H1 (cell line): ENCODE measurements at regions not wholly inside any gene's neighbourhood (a gene's known extent, or its start where the extent isn't known, plus 50 kb on each side); places are given as distances from the start of the nearest gene placed in this dataset.

Experiments used
- CTCF ChIA-PET: fragments of 300-600 bp; sonication (Branson Sonifier 250); formaldehyde crosslinking; loops from one replicate; lab custom pipeline; 2021; ENCODE audit not compliant: partially characterized antibody; lab: Charles Lee
- POLR2A ChIA-PET: fragments of 300-600 bp; sonication (Branson Sonifier 250); formaldehyde crosslinking; loops from one replicate; lab custom pipeline; 2021; ENCODE audit warnings: inconsistent platforms; ENCODE audit not compliant: partially characterized antibody; lab: Charles Lee
- DNase-seq, 2 experiments: peaks; one replicate each; pipeline versions ENCODE4 v3.0.0 to v3.0.0-alpha.2; 2010 to 2022; ENCODE audit warnings: low spot score in 2 of 2, low read depth in 1 of 2, mixed read lengths in 1 of 2
- FAIRE-seq: peaks from 2 replicates; lab custom pipeline; 2011; peaks lifted over from hg19 to GRCh38; lab: Jason Lieb, UNC
- H2AFZ ChIP-seq: 2 replicates; pipeline ENCODE4 v1.8.1; 2012; ENCODE audit warnings: low read length, inconsistent platforms
- H2AK5ac ChIP-seq: 2 replicates; pipeline ENCODE4 v1.6.1; 2013; ENCODE audit warnings: low read depth, low read length
- H2BK120ac ChIP-seq: replicated peaks from 2 replicates; pipeline ENCODE3; 2013; ENCODE audit warnings: low read depth, low read length, inconsistent platforms
- H2BK12ac ChIP-seq: 2 replicates; pipeline ENCODE4 v1.6.1; 2013; ENCODE audit warnings: low read depth, low read length
- H2BK15ac ChIP-seq: 2 replicates; pipeline ENCODE4 v1.6.1; 2013; ENCODE audit warnings: low read length
- H2BK20ac ChIP-seq: 2 replicates; pipeline ENCODE4 v1.6.1; 2013; ENCODE audit warnings: low read length
- H2BK5ac ChIP-seq: 2 replicates; pipeline ENCODE4 v1.6.1; 2013; ENCODE audit warnings: low read depth, low read length
- H3K14ac ChIP-seq: 2 replicates; pipeline ENCODE4 v1.6.1; 2013; ENCODE audit warnings: inconsistent platforms; ENCODE audit not compliant: insufficient read length
- H3K18ac ChIP-seq: 2 replicates; pipeline ENCODE4 v1.6.1; 2013; ENCODE audit warnings: low read length; ENCODE audit errors: extremely low read depth
- H3K23ac ChIP-seq: 2 replicates; pipeline ENCODE4 v1.6.1; 2013; ENCODE audit warnings: inconsistent platforms; ENCODE audit not compliant: insufficient read length
- H3K23me2 ChIP-seq: 2 replicates; pipeline ENCODE4 v1.6.1; 2013; ENCODE audit warnings: low read depth, low read length
- H3K27ac ChIP-seq: 2 replicates; pipeline ENCODE4 v1.6.1; 2011; ENCODE audit warnings: low read depth, low read length, inconsistent platforms
- H3K27me3 ChIP-seq, 4 experiments: replicated peaks in 1 of 4; 1 replicate in 1 of 4; 2 replicates in 3 of 4; pipeline versions ENCODE4 v1.6.1 to v1.8.1; 2011 to 2013; ENCODE audit warnings: low read length in 3 of 4, mild to moderate bottlenecking in 3 of 4, inconsistent platforms in 2 of 4, mixed read lengths in 2 of 4, moderate library complexity in 1 of 4; ENCODE audit not compliant: control insufficient read depth in 3 of 4, insufficient read depth in 3 of 4; ENCODE audit errors: extremely low read depth in 1 of 4
- H3K36me3 ChIP-seq, 4 experiments: 2 replicates each; pipeline versions ENCODE4 v1.6.1 to v1.8.1; 2011 to 2013; ENCODE audit warnings: mild to moderate bottlenecking in 4 of 4, low read length in 3 of 4, moderate library complexity in 2 of 4, control low read depth in 1 of 4, inconsistent platforms in 1 of 4; ENCODE audit not compliant: insufficient read depth in 4 of 4, control insufficient read depth in 2 of 4
- H3K4ac ChIP-seq: replicated peaks from 2 replicates; pipeline ENCODE3; 2013; ENCODE audit warnings: low read length, low read depth, mixed read lengths, inconsistent platforms; ENCODE audit not compliant: insufficient read length
- H3K4me1 ChIP-seq, 4 experiments: replicated peaks in 1 of 4; 1 replicate in 1 of 4; 2 replicates in 3 of 4; pipeline versions ENCODE4 v1.6.1 to v1.8.1; 2011 to 2013; ENCODE audit warnings: low read length in 3 of 4, inconsistent platforms in 2 of 4, mixed read lengths in 1 of 4; ENCODE audit not compliant: insufficient read depth in 4 of 4, control insufficient read depth in 3 of 4
- H3K4me2 ChIP-seq, 2 experiments: 2 replicates each; pipeline versions ENCODE4 v1.6.1 to v1.8.1; 2011 to 2013; ENCODE audit warnings: low read depth in 2 of 2, low read length in 2 of 2, control low read depth in 1 of 2, inconsistent platforms in 1 of 2, mild to moderate bottlenecking in 1 of 2; ENCODE audit not compliant: insufficient read depth in 1 of 2
- H3K4me3 ChIP-seq, 4 experiments: fragments of 200-600, 300-600 bp in 1 of 4; sonication (generic), shearing (Covaris generic), sonication (Bioruptor Twin) in 1 of 4; 2 replicates each; pipeline versions ENCODE4 v1.5.1 to v1.8.1; 2011 to 2016; ENCODE audit warnings: low read length in 4 of 4, low read depth in 3 of 4, control low read depth in 2 of 4, inconsistent platforms in 2 of 4, mild to moderate bottlenecking in 2 of 4, mixed read lengths in 1 of 4, moderate library complexity in 1 of 4; ENCODE audit not compliant: insufficient read depth in 2 of 4; ENCODE audit errors: extremely low read depth in 1 of 4
- H3K56ac ChIP-seq: replicated peaks from 2 replicates; pipeline ENCODE3; 2013; ENCODE audit warnings: low read depth, mild to moderate bottlenecking, mixed read lengths, low read length, inconsistent platforms; ENCODE audit not compliant: insufficient read length
- H3K79me1 ChIP-seq: 2 replicates; pipeline ENCODE4 v1.6.1; 2013; ENCODE audit warnings: low read depth, low read length, control low read depth
- H3K79me2 ChIP-seq, 2 experiments: 2 replicates each; pipeline versions ENCODE4 v1.6.1 to v1.8.1; 2012 to 2013; ENCODE audit warnings: low read length in 2 of 2, mild to moderate bottlenecking in 2 of 2, inconsistent platforms in 1 of 2; ENCODE audit not compliant: insufficient read depth in 2 of 2, control insufficient read depth in 1 of 2
- H3K9ac ChIP-seq, 4 experiments: replicated peaks in 1 of 4; 1 replicate in 1 of 4; 2 replicates in 3 of 4; pipeline versions ENCODE4 v1.6.1 to v1.8.1; 2011 to 2013; ENCODE audit warnings: low read depth in 3 of 4, low read length in 3 of 4, control low read depth in 2 of 4, mild to moderate bottlenecking in 2 of 4, moderate library complexity in 2 of 4, inconsistent platforms in 1 of 4; ENCODE audit errors: extremely low read depth in 1 of 4
- H3K9me3 ChIP-seq, 2 experiments: 2 replicates each; pipeline versions ENCODE4 v1.6.1 to v1.8.1; 2012 to 2013; ENCODE audit warnings: mild to moderate bottlenecking in 2 of 2, moderate library complexity in 2 of 2, control low read depth in 1 of 2, inconsistent platforms in 1 of 2, low read depth in 1 of 2, low read length in 1 of 2, mixed read lengths in 1 of 2; ENCODE audit not compliant: insufficient read depth in 2 of 2
- H4K20me1 ChIP-seq, 2 experiments: replicated peaks in 1 of 2; 2 replicates each; pipeline versions ENCODE3 to v1.8.1; 2011 to 2013; ENCODE audit warnings: inconsistent platforms in 2 of 2, low read length in 2 of 2, mild to moderate bottlenecking in 1 of 2; ENCODE audit not compliant: insufficient read depth in 2 of 2, control insufficient read depth in 1 of 2
- H4K5ac ChIP-seq: 2 replicates; pipeline ENCODE4 v1.6.1; 2013; ENCODE audit warnings: low read length, low read depth, mixed read lengths, inconsistent platforms; ENCODE audit not compliant: insufficient read length
- H4K8ac ChIP-seq: 2 replicates; pipeline ENCODE4 v1.8.0; 2013; ENCODE audit warnings: mild to moderate bottlenecking, moderate library complexity, low read length, inconsistent platforms; ENCODE audit not compliant: insufficient read depth; ENCODE audit errors: extremely low read depth
- H4K91ac ChIP-seq: replicated peaks from 2 replicates; pipeline ENCODE3; 2013; ENCODE audit warnings: low read length, mixed read lengths, inconsistent platforms; ENCODE audit not compliant: insufficient read length
- SP4 ChIP-seq: IDR thresholded peaks from 2 replicates; pipeline ENCODE4 v1.6.1; 2012; ENCODE audit warnings: low read length, inconsistent platforms
- SRF ChIP-seq: IDR thresholded peaks from 2 replicates; pipeline ENCODE4 v1.6.1; 2011; ENCODE audit warnings: mild to moderate bottlenecking, low read depth, low read length, moderate library complexity
- WGBS, 2 experiments: shearing (Covaris generic) in 1 of 2; methylation state at CpG; one replicate each; pipeline versions ENCODE4 v1.1.6 to v1.1.7; 2013 to 2015; ENCODE audit warnings: low lambda C conversion rate in 2 of 2, mixed read lengths in 2 of 2, inconsistent platforms in 1 of 2, low coverage in 1 of 2, missing lambda C conversion rate in 1 of 2; ENCODE audit not compliant: insufficient replicate concordance in 2 of 2, insufficient coverage in 1 of 2, insufficient read length in 1 of 2; ENCODE audit errors: extremely low coverage in 1 of 2, missing lambda C conversion rate in 1 of 2; 5-methylcytosine and 5-hydroxymethylcytosine counted together

- Histone ChIP-seq H4K8ac (no peak overlapping the region), H3K4me3 (no peak overlapping the region), H4K20me1 (no peaks in the 10 kb centered on the region), H3K79me2 (no peaks in the 10 kb centered on the region), H3K14ac (no peak overlapping the region), H3K4ac (no peak overlapping the region), H3K27ac (no peak overlapping the region), H4K5ac (no peak overlapping the region), H2BK5ac (no peak overlapping the region), H3K36me3 (peaks cover 0 to 2% (median 0%) of the 10 kb centered on the region in 4 experiments; a peak in 1 of 8 replicates), H2AK5ac (no peak overlapping the region), H2BK120ac (no peak overlapping the region), H3K9me3 (peaks cover 35 to 43% of the 10 kb centered on the region in 2 experiments), H3K9ac (no peak overlapping the region), H3K4me2 (no peak overlapping the region), H2BK15ac (no peak overlapping the region), H4K91ac (no peak overlapping the region), H3K56ac (no peak overlapping the region), H2BK20ac (no peak overlapping the region), H3K18ac (no peak overlapping the region), H3K27me3 (no peaks in the 10 kb centered on the region), H3K23me2 (no peaks in the 10 kb centered on the region), H3K23ac (no peak overlapping the region), H3K4me1 (no peaks in the 10 kb centered on the region), H3K79me1 (no peaks in the 10 kb centered on the region), H2AFZ (no peak overlapping the region), H2BK12ac (no peak overlapping the region)
- WGBS, 2 experiments, result 87% methylated on average over 2 of the region's 2 CpGs; no CpG with 5 or more reads in 1 of the 2 experiments
- TF ChIP-seq SRF (no peak), SP4 (no peak)
- FAIRE-seq (no peak), DNase-seq (no peak)
- POLR2A ChIA-PET, result no interaction called here
- CTCF ChIA-PET, result no interaction called here
These were observed 933.5 kb downstream of the SI start for GRCh38 chr3:164144824-164145223.
